K562 (cell line): ENCODE measurements at regions not wholly inside any gene's neighbourhood (a gene's known extent, or its start where the extent isn't known, plus 50 kb on each side); places are given as distances from the start of the nearest gene placed in this dataset.

Source experiments
- ATAC-seq: fragments of 200-7000 bp; cut with Tn5 transposase; 3 replicates; pipeline ENCODE4 v1.9.1; 2020; ENCODE audit warnings: moderate library complexity
- BruUV-seq: library from RNA; stranded (reverse); fragments of 400-500 nt; replicated peaks from 2 replicates; lab custom pipeline; 2021; lab: Mats Ljungman, UMichigan
- CTCF ChIA-PET: fragments of 300-600 bp; formaldehyde crosslinking; extraction: SDS; loops from one replicate; lab custom pipeline; 2021; ENCODE audit warnings: low intra/inter-chr PET ratio; lab: Yijun Ruan, JAX
- POLR2A ChIA-PET: fragments of 300-600, 350-650 bp; sonication (Branson Sonifier 250); formaldehyde crosslinking; extraction: SDS; loops from one replicate; lab custom pipeline; 2021; ENCODE audit warnings: antibody characterized with exemption, inconsistent platforms; lab: Yijun Ruan, JAX
- DNase-seq, 4 experiments: peaks; one replicate each; pipeline versions ENCODE4 v3.0.0 to v3.0.0-alpha.2; 2011 to 2018; ENCODE audit warnings: low spot score in 3 of 4, mixed read lengths in 3 of 4; ENCODE audit errors: extremely low read depth in 1 of 4
- FAIRE-seq: peaks from 2 replicates; lab custom pipeline; 2011; peaks lifted over from hg19 to GRCh38; lab: Jason Lieb, UNC
- H2AFZ ChIP-seq: 2 replicates; pipeline ENCODE4 v1.6.0; 2011; ENCODE audit warnings: low read depth, low read length, control low read depth, inconsistent platforms
- H3K27ac ChIP-seq: fragments of 200-600 bp; 3 replicates; pipeline ENCODE4 v1.8.0; 2011; ENCODE audit warnings: low read depth, mild to moderate bottlenecking, control low read depth, inconsistent platforms, low read length, moderate library complexity, mixed read lengths; ENCODE audit errors: extremely low read depth
- H3K27me3 ChIP-seq, 2 experiments: fragments of 300-600 bp in 1 of 2; 2 replicates in 1 of 2; 3 replicates in 1 of 2; pipeline versions ENCODE4 v1.6.0 to v1.8.0; 2011; ENCODE audit warnings: inconsistent platforms in 2 of 2, low read length in 2 of 2, mild to moderate bottlenecking in 1 of 2, mixed read lengths in 1 of 2, moderate library complexity in 1 of 2; ENCODE audit not compliant: control insufficient read depth in 2 of 2, insufficient read depth in 2 of 2
- H3K36me3 ChIP-seq: fragments of 300-600 bp; 3 replicates; pipeline ENCODE4 v1.8.0; 2011; ENCODE audit warnings: mild to moderate bottlenecking, low read length, inconsistent platforms; ENCODE audit not compliant: control insufficient read depth, insufficient read depth
- H3K4me1 ChIP-seq, 2 experiments: fragments of 200-600 bp in 1 of 2; replicated peaks in 1 of 2; 2 replicates in 1 of 2; 3 replicates in 1 of 2; pipeline versions ENCODE4 v1.5.1 to v1.8.0; 2011; ENCODE audit warnings: inconsistent platforms in 2 of 2, low read length in 2 of 2, mild to moderate bottlenecking in 1 of 2, mixed read lengths in 1 of 2, moderate library complexity in 1 of 2; ENCODE audit not compliant: control insufficient read depth in 2 of 2, insufficient read depth in 2 of 2
- H3K4me2 ChIP-seq: 2 replicates; pipeline ENCODE4 v1.6.1; 2011; ENCODE audit warnings: low read length, control low read depth, inconsistent platforms, mixed read lengths; ENCODE audit not compliant: insufficient read depth
- H3K4me3 ChIP-seq: fragments of 200-600 bp; sonication (generic), shearing (Covaris generic); 2 replicates; pipeline ENCODE4 v1.5.1; 2016; ENCODE audit warnings: control low read depth, inconsistent platforms
- H3K79me2 ChIP-seq: fragments of 200-600 bp; 3 replicates; pipeline ENCODE4 v1.8.0; 2011; ENCODE audit warnings: low read length, inconsistent platforms; ENCODE audit not compliant: control insufficient read depth, insufficient read depth
- H3K9ac ChIP-seq, 2 experiments: 2 replicates each; pipeline versions ENCODE4 v1.6.0 to v1.6.1; 2011; ENCODE audit warnings: low read depth in 2 of 2, low read length in 2 of 2, control low read depth in 1 of 2, inconsistent platforms in 1 of 2, mild to moderate bottlenecking in 1 of 2, mixed read lengths in 1 of 2; ENCODE audit not compliant: insufficient read depth in 1 of 2
- H3K9me1 ChIP-seq: one replicate; pipeline ENCODE4 v1.6.0; 2011; ENCODE audit warnings: inconsistent platforms, mild to moderate bottlenecking, low read length, moderate library complexity; ENCODE audit not compliant: control insufficient read depth, insufficient read depth
- H3K9me3 ChIP-seq: replicated peaks from 2 replicates; pipeline ENCODE4 v1.5.1; 2011; ENCODE audit warnings: low read depth, low read length, inconsistent platforms; ENCODE audit not compliant: control insufficient read depth, insufficient read depth
- H4K20me1 ChIP-seq: replicated peaks from 2 replicates; pipeline ENCODE4 v1.6.1; 2011; ENCODE audit warnings: low read length, inconsistent platforms, mixed read lengths; ENCODE audit not compliant: control insufficient read depth, insufficient read depth
- ADNP ChIP-seq: fragments of 200-800 bp; sonication (Bioruptor generic); IDR thresholded peaks from 2 replicates; pipeline ENCODE4 v1.6.1; 2016; ENCODE audit warnings: missing genetic modification characterization, missing compliant biosample characterization
- BRD4 ChIP-seq: fragments of 200-600 bp; sonication (generic); IDR thresholded peaks from 2 replicates; pipeline ENCODE4 v1.6.1; 2017; ENCODE audit warnings: inconsistent platforms
- ETV5 ChIP-seq: sonication (generic); formaldehyde crosslinking; IDR thresholded peaks from 2 replicates; pipeline ENCODE4 v1.4.0; 2020; ENCODE audit warnings: low read depth, mild to moderate bottlenecking, missing genetic modification reagents
- HDAC1 ChIP-seq, 2 experiments: fragments of 450-650 bp; IDR thresholded peaks; 2 replicates each; pipeline ENCODE4 v1.6.1; 2016 to 2017; ENCODE audit warnings: inconsistent platforms in 1 of 2, mild to moderate bottlenecking in 1 of 2, moderate library complexity in 1 of 2
- TRIM28 ChIP-seq: fragments of 450-650 bp; IDR thresholded peaks from 2 replicates; pipeline ENCODE4 v1.6.1; 2017
- ZNF165 ChIP-seq: fragments of 250-450 bp; sonication (Bioruptor Pico); IDR thresholded peaks from 2 replicates; pipeline ENCODE4 v1.4.0; 2020; ENCODE audit warnings: borderline replicate concordance
- ZNF263 ChIP-seq: sonication (generic); formaldehyde crosslinking; IDR thresholded peaks from 2 replicates; pipeline ENCODE4 v1.8.0; 2022; ENCODE audit warnings: mild to moderate bottlenecking, missing genetic modification reagents, borderline replicate concordance
- ZNF408 ChIP-seq: fragments of 250-450 bp; sonication (Bioruptor Pico); IDR thresholded peaks from 2 replicates; pipeline ENCODE4 v1.4.0; 2020; ENCODE audit warnings: low read depth, mild to moderate bottlenecking, moderate library complexity
- WGBS: fragments of 100-300 bp; shearing (Covaris generic); methylation state at CpG from one replicate; pipeline ENCODE4 v1.1.6; 2016; ENCODE audit warnings: low coverage, mixed read lengths; ENCODE audit not compliant: insufficient coverage; ENCODE audit errors: missing lambda C conversion rate; 5-methylcytosine and 5-hydroxymethylcytosine counted together
- in situ Hi-C: fragments of 300-500 bp; cut with MboI; formaldehyde crosslinking; loops from 4 replicates; pipeline ENCODE4 v1.15.0; 2018; ENCODE audit warnings: inconsistent platforms, mixed read lengths
- intact Hi-C: fragments of 100-400 bp; cut with micrococcal nuclease; formaldehyde crosslinking; loops from 2 replicates; pipeline ENCODE4 v1.14.2; 2022
- TF ChIP-seq, protein P1 (sequence below), 2 experiments: IDR thresholded peaks; 2 replicates each; pipeline ENCODE4 v1.6.1; 2012; ENCODE audit warnings: improper control_type of control experiment in 2 of 2, low read depth in 2 of 2, low read length in 2 of 2, borderline replicate concordance in 1 of 2
- TF ChIP-seq, protein P2 (sequence below): fragments of 450-650 bp; IDR thresholded peaks from 2 replicates; pipeline ENCODE4 v1.7.1; 2018; ENCODE audit warnings: mild to moderate bottlenecking, low read depth; ENCODE audit not compliant: partially characterized antibody

DNA sequence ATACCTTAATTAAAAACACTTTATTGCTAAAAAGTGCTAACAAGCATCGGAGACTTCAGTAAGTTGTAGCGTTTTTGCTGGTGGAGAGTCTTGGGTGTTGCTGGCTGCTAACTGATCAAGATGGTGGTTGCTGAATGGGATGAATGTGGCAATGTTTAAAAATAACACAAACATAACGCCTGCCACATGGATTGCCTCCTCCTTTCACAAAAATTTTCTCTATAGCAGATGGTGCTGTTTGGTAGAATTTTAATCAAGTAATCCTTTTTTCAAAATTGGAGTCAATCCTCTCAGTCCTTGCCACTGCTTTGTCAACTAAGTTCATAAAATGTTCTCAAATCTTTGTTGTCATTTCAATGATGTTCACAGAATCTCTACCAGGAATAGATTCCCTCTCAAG lies 466.8 kb upstream of the TECRL start:
- Histone ChIP-seq H3K9ac (no peak overlapping the region), H3K27me3 (no peaks in the 10 kb centered on the region), H3K9me1 (no peaks in the 10 kb centered on the region), H3K9me3 (no peaks in the 10 kb centered on the region), H3K27ac (no peak overlapping the region), H3K4me2 (no peak overlapping the region), H2AFZ (no peak overlapping the region), H4K20me1 (no peaks in the 10 kb centered on the region), H3K4me1 (no peaks in the 10 kb centered on the region), H3K4me3 (no peak overlapping the region), H3K36me3 (no peaks in the 10 kb centered on the region), H3K79me2 (no peaks in the 10 kb centered on the region)
- DNase-seq, result no peak
- CTCF ChIA-PET, result no interaction called here
- WGBS, result 3% methylated on average over 3 of the region's 3 CpGs
- ATAC-seq, result no peak
- no TSS peak for BruUV-seq
- POLR2A ChIA-PET, result no interaction called here
- no peak for FAIRE-seq
- intact Hi-C loops (no loop called here), in situ Hi-C loops (no loop called here)
- TF ChIP-seq ADNP, result no peak
- no peak for TF ChIP-seq ZNF165 (CRISPR knock-in tag)
- no peak for TF ChIP-seq ZNF408
- no peak for TF ChIP-seq ZNF263 (CRISPR knock-in tag)
- TF ChIP-seq TRIM28, result no peak
- no peak for TF ChIP-seq BRD4
- no peak for TF ChIP-seq HDAC1 (IDR thresholded peaks at IDR 0.05)
- TF ChIP-seq, protein P1, sequence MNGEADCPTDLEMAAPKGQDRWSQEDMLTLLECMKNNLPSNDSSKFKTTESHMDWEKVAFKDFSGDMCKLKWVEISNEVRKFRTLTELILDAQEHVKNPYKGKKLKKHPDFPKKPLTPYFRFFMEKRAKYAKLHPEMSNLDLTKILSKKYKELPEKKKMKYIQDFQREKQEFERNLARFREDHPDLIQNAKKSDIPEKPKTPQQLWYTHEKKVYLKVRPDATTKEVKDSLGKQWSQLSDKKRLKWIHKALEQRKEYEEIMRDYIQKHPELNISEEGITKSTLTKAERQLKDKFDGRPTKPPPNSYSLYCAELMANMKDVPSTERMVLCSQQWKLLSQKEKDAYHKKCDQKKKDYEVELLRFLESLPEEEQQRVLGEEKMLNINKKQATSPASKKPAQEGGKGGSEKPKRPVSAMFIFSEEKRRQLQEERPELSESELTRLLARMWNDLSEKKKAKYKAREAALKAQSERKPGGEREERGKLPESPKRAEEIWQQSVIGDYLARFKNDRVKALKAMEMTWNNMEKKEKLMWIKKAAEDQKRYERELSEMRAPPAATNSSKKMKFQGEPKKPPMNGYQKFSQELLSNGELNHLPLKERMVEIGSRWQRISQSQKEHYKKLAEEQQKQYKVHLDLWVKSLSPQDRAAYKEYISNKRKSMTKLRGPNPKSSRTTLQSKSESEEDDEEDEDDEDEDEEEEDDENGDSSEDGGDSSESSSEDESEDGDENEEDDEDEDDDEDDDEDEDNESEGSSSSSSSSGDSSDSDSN (IDR thresholded peaks at IDR 0.05; ENCODE audit: borderline replicate concordance in 1 of 2, low read depth in 2 of 2, low read length in 2 of 2), result no peak
- TF ChIP-seq, protein P2, sequence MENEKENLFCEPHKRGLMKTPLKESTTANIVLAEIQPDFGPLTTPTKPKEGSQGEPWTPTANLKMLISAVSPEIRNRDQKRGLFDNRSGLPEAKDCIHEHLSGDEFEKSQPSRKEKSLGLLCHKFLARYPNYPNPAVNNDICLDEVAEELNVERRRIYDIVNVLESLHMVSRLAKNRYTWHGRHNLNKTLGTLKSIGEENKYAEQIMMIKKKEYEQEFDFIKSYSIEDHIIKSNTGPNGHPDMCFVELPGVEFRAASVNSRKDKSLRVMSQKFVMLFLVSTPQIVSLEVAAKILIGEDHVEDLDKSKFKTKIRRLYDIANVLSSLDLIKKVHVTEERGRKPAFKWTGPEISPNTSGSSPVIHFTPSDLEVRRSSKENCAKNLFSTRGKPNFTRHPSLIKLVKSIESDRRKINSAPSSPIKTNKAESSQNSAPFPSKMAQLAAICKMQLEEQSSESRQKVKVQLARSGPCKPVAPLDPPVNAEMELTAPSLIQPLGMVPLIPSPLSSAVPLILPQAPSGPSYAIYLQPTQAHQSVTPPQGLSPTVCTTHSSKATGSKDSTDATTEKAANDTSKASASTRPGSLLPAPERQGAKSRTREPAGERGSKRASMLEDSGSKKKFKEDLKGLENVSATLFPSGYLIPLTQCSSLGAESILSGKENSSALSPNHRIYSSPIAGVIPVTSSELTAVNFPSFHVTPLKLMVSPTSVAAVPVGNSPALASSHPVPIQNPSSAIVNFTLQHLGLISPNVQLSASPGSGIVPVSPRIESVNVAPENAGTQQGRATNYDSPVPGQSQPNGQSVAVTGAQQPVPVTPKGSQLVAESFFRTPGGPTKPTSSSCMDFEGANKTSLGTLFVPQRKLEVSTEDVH, result no peak
- no peak for TF ChIP-seq ETV5
